Loucy (cell line): ENCODE measurements at regions not wholly inside any gene's neighbourhood (a gene's known extent, or its start where the extent isn't known, plus 50 kb on each side); places are given as distances from the start of the nearest gene placed in this dataset.

ENCODE experiments used
- H2AFZ ChIP-seq: fragments of 200-600 bp; sonication (generic); 2 replicates; pipeline ENCODE4 v1.6.0; 2016; ENCODE audit warnings: antibody characterized with exemption, mild to moderate bottlenecking, low read length, moderate library complexity
- H3F3A ChIP-seq: fragments of 200-600 bp; 2 replicates; pipeline ENCODE4 v1.6.0; 2016; ENCODE audit warnings: antibody characterized with exemption, low read depth, mild to moderate bottlenecking
- H3K27me3 ChIP-seq: fragments of 200-600 bp; sonication (generic); 2 replicates; pipeline ENCODE4 v1.6.1; 2014; ENCODE audit warnings: low read length, mild to moderate bottlenecking; ENCODE audit not compliant: insufficient read depth, poor library complexity, severe bottlenecking
- H3K36me3 ChIP-seq: fragments of 200-600 bp; sonication (generic); 2 replicates; pipeline ENCODE4 v1.6.1; 2016; ENCODE audit warnings: low read length; ENCODE audit not compliant: insufficient read depth
- H3K4me1 ChIP-seq: fragments of 200-600 bp; sonication (generic); 2 replicates; pipeline ENCODE4 v1.5.1; 2014; ENCODE audit warnings: low read length, mild to moderate bottlenecking; ENCODE audit not compliant: insufficient read depth, poor library complexity, severe bottlenecking
- H3K4me2 ChIP-seq: fragments of 200-600 bp; sonication (generic); 2 replicates; pipeline ENCODE4 v1.6.0; 2014; ENCODE audit warnings: antibody characterized with exemption, low read length, low read depth, mild to moderate bottlenecking; ENCODE audit not compliant: poor library complexity, severe bottlenecking
- H3K4me3 ChIP-seq: fragments of 200-600 bp; sonication (generic); 2 replicates; pipeline ENCODE4 v1.5.1; 2014; ENCODE audit warnings: low read length, mild to moderate bottlenecking, mixed read lengths; ENCODE audit not compliant: poor library complexity, severe bottlenecking
- H3K79me2 ChIP-seq: fragments of 200-600 bp; sonication (generic); 2 replicates; pipeline ENCODE4 v1.6.1; 2014; ENCODE audit warnings: low read length; ENCODE audit not compliant: insufficient read depth
- H3K9ac ChIP-seq: fragments of 200-600 bp; sonication (generic); 2 replicates; pipeline ENCODE4 v1.6.0; 2014; ENCODE audit warnings: mild to moderate bottlenecking, low read depth, low read length, moderate library complexity; ENCODE audit not compliant: poor library complexity, severe bottlenecking
- H3K9me2 ChIP-seq: fragments of 200-600 bp; sonication (generic); replicated peaks from 2 replicates; pipeline ENCODE4 v1.6.1; 2016; ENCODE audit warnings: low read depth, low read length, mixed read lengths
- H3K9me3 ChIP-seq: fragments of 200-600 bp; sonication (generic); 2 replicates; pipeline ENCODE4 v1.6.1; 2014; ENCODE audit warnings: mild to moderate bottlenecking, antibody characterized with exemption, low read length, low read depth; ENCODE audit not compliant: insufficient read depth
- H4K20me1 ChIP-seq: fragments of 200-600 bp; sonication (generic); 2 replicates; pipeline ENCODE4 v1.6.0; 2014; ENCODE audit warnings: antibody characterized with exemption, low read length, mild to moderate bottlenecking; ENCODE audit not compliant: insufficient read depth, poor library complexity, severe bottlenecking
- EZH2phosphoT487 ChIP-seq: fragments of 200-600 bp; IDR thresholded peaks from 2 replicates; pipeline ENCODE4 v1.6.1; 2018; ENCODE audit warnings: antibody characterized with exemption, mild to moderate bottlenecking, moderate library complexity, borderline replicate concordance
- TF ChIP-seq, protein P1 (sequence below): fragments of 200-600 bp; sonication (generic); conservative IDR thresholded peaks from 2 replicates; pipeline ENCODE4 v1.5.1; 2014; ENCODE audit warnings: mild to moderate bottlenecking, antibody characterized with exemption, low read length

DNA sequence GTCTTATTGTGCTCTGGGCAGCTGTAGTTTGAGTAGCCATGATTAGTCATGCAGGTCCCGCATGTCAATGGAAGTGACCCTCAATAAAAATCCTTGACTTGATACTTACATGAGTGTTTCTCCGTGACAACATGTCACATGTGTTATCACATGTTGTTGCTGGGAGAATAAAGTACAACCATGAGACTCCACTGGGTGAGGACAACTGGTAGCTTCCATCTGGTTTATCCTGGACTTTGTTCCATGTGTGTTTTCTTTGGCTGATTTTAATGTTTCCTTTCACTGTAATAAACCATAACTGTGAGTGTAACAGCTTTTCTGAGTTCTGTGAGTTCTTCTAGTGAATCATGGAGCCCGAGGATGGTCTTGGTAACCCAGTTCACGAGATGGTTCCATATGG is 63.1 kb upstream of the NDN start:
- Histone ChIP-seq H3K4me1 (no peaks in the 10 kb centered on the region), H3K4me2 (no peak overlapping the region)

DNA sequence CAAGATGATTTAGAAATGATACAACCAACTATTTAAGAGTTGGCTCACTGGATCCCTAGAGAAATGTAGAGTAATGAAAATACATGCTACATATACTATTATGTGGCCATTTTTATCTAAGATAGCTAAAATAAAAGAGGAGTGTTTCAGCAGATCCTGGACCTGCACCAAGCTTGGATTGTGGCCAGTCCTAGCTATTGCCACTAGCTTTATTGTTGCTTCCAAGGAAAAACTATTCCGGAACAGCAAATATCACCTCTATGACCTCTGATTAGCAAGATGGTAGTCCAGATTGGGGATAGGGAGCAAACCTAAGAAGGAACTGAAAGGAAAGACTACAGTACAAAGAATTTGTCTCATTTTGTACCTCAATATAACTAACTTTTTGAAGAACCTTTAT is 63.7 kb upstream of the NDN start:
- TF ChIP-seq, protein P1, sequence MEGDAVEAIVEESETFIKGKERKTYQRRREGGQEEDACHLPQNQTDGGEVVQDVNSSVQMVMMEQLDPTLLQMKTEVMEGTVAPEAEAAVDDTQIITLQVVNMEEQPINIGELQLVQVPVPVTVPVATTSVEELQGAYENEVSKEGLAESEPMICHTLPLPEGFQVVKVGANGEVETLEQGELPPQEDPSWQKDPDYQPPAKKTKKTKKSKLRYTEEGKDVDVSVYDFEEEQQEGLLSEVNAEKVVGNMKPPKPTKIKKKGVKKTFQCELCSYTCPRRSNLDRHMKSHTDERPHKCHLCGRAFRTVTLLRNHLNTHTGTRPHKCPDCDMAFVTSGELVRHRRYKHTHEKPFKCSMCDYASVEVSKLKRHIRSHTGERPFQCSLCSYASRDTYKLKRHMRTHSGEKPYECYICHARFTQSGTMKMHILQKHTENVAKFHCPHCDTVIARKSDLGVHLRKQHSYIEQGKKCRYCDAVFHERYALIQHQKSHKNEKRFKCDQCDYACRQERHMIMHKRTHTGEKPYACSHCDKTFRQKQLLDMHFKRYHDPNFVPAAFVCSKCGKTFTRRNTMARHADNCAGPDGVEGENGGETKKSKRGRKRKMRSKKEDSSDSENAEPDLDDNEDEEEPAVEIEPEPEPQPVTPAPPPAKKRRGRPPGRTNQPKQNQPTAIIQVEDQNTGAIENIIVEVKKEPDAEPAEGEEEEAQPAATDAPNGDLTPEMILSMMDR: no peak
- no peak for TF ChIP-seq EZH2phosphoT487
- no peaks in the 10 kb centered on the region for H3K36me3 ChIP-seq
- H3F3A ChIP-seq: no peaks in the 10 kb centered on the region
- H3K27me3 ChIP-seq: no peaks in the 10 kb centered on the region
- no peak overlapping the region for H3K4me3 ChIP-seq
- no peaks in the 10 kb centered on the region for H4K20me1 ChIP-seq
- H3K4me1 ChIP-seq: no peaks in the 10 kb centered on the region
- no peak overlapping the region for H2AFZ ChIP-seq
- no peak overlapping the region for H3K4me2 ChIP-seq
- H3K9ac ChIP-seq: no peak overlapping the region
- no peaks in the 10 kb centered on the region for H3K79me2 ChIP-seq
- H3K9me2 ChIP-seq: no peaks in the 10 kb centered on the region
- H3K9me3 ChIP-seq: no peaks in the 10 kb centered on the region

More for the DNA sequence above, 63.1 kb upstream of the NDN start:
- no peak overlapping the region for H2AFZ ChIP-seq
- H3F3A ChIP-seq: no peaks in the 10 kb centered on the region
- no peaks in the 10 kb centered on the region for H3K27me3 ChIP-seq
- no peaks in the 10 kb centered on the region for H3K9me2 ChIP-seq
- H3K36me3 ChIP-seq: no peaks in the 10 kb centered on the region
- H3K9me3 ChIP-seq: no peaks in the 10 kb centered on the region
- TF ChIP-seq EZH2phosphoT487: no peak
- TF ChIP-seq, protein P1: no peak
- H3K79me2 ChIP-seq: no peaks in the 10 kb centered on the region
- H3K4me3 ChIP-seq: no peak overlapping the region
- H4K20me1 ChIP-seq: no peaks in the 10 kb centered on the region
- H3K9ac ChIP-seq: no peak overlapping the region

DNA sequence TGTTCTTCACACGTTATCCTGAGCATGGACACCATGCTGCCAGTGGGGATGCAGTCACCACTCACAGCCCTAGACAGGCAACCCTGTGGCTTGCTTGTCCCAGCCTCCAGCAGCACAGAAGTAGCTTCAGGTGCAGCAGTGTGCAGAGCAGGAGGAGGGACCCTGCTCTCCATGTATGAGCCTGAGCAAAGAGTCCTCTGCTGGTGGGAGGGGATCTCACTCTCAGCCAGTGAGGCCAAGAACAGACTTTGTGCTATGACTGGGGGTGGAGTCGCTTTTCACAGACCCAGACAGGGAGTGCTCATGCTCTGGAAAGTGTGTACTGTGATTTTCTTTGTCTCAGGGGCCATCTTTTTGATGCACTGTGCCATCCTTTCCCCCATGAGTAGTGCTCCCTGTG is 66.1 kb upstream of the NDN start:
- H2AFZ ChIP-seq: no peak overlapping the region
- peaks cover 5% of the 10 kb centered on the region; the same call in 1 of the 2 replicates for H3K9me3 ChIP-seq
- no peak overlapping the region for H3K4me2 ChIP-seq
- H4K20me1 ChIP-seq: no peaks in the 10 kb centered on the region
- H3K79me2 ChIP-seq: no peaks in the 10 kb centered on the region
- no peaks in the 10 kb centered on the region for H3K4me1 ChIP-seq
- H3F3A ChIP-seq: no peaks in the 10 kb centered on the region
- TF ChIP-seq, protein P1: no peak
- no peak for TF ChIP-seq EZH2phosphoT487
- H3K4me3 ChIP-seq: no peak overlapping the region
- H3K9ac ChIP-seq: no peak overlapping the region
- H3K36me3 ChIP-seq: no peaks in the 10 kb centered on the region
- H3K27me3 ChIP-seq: no peaks in the 10 kb centered on the region
- H3K9me2 ChIP-seq: no peaks in the 10 kb centered on the region
